ENCODE measurements at regions not wholly inside any gene's neighbourhood (a gene's known extent, or its start where the extent isn't known, plus 50 kb on each side); places are given as distances from the start of the nearest gene placed in this dataset.

DNA sequence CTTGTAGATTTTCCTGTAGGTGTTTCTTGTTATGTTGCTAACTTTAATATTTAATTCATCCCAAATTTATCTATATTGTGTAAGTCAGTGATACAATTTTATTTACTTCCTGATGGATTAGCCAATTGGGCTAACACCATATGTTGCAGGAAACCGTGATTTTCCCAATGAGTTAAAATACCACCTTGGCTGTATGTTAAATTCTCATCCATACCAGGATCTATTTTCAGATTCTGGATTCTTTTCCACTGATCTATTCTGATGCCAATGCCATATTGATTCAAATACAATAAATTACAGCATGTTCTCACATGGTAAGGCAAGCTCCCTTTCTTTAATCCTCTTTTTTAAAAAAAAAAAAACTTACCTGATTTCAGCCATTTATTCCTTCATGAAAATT is 85.8 kb upstream of the DNAJC10 start:
- TF ChIP-seq, protein P1, sequence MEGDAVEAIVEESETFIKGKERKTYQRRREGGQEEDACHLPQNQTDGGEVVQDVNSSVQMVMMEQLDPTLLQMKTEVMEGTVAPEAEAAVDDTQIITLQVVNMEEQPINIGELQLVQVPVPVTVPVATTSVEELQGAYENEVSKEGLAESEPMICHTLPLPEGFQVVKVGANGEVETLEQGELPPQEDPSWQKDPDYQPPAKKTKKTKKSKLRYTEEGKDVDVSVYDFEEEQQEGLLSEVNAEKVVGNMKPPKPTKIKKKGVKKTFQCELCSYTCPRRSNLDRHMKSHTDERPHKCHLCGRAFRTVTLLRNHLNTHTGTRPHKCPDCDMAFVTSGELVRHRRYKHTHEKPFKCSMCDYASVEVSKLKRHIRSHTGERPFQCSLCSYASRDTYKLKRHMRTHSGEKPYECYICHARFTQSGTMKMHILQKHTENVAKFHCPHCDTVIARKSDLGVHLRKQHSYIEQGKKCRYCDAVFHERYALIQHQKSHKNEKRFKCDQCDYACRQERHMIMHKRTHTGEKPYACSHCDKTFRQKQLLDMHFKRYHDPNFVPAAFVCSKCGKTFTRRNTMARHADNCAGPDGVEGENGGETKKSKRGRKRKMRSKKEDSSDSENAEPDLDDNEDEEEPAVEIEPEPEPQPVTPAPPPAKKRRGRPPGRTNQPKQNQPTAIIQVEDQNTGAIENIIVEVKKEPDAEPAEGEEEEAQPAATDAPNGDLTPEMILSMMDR (IDR thresholded peaks at IDR 0.05; ENCODE audit: low read depth, low read length, missing input control) = no peak
- TF ChIP-seq RXRA (IDR thresholded peaks at IDR 0.05) = no peak
- TF ChIP-seq, protein P2, sequence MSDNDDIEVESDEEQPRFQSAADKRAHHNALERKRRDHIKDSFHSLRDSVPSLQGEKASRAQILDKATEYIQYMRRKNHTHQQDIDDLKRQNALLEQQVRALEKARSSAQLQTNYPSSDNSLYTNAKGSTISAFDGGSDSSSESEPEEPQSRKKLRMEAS (IDR thresholded peaks at IDR 0.05) = no peak
